SKM-1 (cell line): ENCODE measurements at regions not wholly inside any gene's neighbourhood (a gene's known extent, or its start where the extent isn't known, plus 50 kb on each side); places are given as distances from the start of the nearest gene placed in this dataset.

Source experiments
- DNase-seq: peaks from one replicate; lab custom pipeline; 2025; ENCODE audit not compliant: unreplicated experiment; lab: John Stamatoyannopoulos, UW

DNA sequence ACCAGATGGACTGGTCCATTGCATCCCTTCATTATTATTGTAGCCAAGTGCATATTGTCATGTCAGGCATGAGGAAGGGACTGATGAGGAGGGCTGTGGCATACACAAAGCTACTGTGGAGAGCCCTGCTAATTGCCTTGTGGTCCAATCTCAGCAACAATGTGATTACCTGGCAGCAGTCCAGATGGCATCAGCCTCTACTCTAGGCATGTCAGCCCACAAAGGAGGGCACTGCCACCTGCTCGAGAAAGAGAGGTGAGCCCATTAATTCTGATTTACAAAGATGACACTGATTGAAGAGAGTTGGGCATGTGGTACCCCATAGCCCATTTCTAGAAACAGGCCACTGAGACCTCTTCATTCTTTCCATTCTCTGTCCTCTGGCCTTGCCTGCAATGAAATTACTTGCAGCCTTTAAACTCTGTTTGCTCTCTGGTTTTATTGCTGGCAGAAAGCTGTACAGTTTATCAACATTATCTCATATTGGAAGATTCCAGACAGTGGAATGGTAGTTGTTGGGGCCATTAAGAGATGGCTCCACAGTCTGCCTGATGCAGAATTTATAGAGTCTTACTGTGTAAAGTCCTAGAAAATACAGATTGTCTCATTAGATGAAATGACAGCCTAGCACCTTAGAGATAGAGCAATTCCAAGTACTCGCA, 307.7 kb downstream of the ARPP21 start:
- DNase-seq: no peak

GRCh38 chr3:35950021-35950420, 310.7 kb downstream of the ARPP21 start:
- no peak for DNase-seq

DNA sequence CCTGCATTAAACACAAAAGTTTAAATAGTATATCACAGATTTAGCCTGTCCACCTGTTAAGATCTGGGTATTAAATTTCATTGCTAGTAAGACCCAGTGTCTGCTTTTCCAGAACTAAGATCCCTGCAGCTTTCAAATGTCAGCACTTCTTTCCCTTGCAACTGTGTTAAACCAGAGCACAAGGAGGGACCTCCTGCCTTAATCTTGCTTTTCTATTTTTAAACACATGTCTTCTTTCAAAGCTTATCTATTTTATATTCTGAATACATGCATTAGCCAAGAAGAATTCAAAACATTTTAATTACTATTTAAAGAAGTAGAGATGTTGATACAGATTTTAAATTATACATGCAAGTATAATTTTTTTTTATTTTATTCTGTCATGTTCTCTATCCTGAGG, 315.1 kb downstream of the ARPP21 start:
- no peak for DNase-seq

GRCh38 chr3:35965908-35966307, 326.6 kb downstream of the ARPP21 start:
- peak; percentile 7 for DNase-seq

DNA sequence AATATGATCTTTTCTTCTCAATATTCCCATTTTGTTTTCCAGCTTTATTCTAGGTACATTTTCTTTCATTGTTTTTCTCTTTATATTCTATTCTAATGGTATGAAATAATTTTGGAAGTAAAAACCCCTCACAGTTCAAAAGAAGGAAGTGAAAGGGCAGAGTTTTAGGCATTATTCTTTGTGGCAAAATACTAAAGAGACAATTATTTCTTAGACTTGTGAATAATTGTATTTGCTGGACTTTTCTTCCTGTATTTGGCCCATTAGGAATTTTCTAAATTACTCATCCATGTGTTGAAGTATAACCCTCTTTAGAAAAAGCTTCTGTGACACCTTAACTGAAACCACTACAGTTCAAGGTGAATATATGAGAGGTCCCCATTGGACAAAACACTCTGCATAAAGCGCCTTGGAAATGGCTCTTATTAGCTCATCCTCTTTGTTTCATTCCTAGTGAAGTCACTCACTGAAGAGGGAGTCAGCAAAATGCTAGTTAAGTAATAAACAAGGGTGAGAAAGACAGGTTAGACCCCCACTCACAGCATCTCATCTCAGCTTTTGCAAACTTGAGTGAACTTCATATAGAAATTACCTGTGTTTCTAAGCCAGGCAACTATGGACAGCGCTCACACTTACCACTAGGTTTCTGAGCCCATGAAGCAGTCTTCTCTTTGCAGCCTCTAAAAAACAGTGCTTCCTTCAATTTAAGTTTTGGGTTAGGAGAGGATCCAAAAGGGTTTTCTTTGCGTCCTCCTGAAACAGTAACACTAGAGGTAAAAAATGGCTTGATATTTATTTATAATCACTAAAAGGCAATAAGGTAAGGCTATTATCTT, 327.5 kb downstream of the ARPP21 start:
- DNase-seq: no peak

GRCh38 chr3:35968043-35968622, 328.8 kb downstream of the ARPP21 start:
- no peak for DNase-seq

DNA sequence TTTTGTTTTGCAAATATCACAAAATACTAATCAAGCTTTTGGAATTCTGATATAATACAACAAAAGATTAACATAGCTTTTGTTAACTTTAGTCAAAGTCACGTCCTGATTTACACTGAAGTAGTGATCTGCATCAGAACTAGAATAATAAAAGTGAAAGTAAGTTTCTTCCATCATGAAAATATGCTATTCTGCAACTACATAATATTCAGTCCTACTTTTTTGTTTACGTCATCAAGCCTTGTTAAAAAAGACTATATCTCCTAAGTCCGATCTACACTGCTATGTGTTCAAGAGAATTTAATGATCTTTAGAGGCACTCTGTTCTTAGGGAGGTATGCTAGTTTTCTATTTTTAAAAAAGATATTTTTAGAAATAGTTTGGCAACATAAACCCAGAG, 330.1 kb downstream of the ARPP21 start:
- no peak for DNase-seq

DNA sequence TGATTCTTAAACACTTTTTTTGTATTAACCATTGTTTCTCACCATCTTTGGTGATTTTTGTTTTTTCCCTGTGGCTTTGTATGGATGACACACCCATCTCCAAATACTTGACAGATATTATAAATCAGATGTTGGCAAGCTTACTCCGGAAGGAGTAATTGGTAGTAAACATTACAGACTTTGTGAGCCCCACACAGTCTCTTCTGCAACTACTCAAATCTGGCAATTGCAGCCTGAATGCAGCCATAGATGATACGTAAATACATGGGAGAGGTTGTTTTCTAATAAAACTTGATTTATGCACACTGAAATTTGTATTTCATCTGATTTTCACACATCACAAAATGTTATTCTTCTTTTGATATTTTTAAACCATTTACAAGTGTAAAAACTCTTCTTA, 331.5 kb downstream of the ARPP21 start:
- no peak for DNase-seq

GRCh38 chr3:35971686-35972085, 332.4 kb downstream of the ARPP21 start:
- no peak for DNase-seq

DNA sequence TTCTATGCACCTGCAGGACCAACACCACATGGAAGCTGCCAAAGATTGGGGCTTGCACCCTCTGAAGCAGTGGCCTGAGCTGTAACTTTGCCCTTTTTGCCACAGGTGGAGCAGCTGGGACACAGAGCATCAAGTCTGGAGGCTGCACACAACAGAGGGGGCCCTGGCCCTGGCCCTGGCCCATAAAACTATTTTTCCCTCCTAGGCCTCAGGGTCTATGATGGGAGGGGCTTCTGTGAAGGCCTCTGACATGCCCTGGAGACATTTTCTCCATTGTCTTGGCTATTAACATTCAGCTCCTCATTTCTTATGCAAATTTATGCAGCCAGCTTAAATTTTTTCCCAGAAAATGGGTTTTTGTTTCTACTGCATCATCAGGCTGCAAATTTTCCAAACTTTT, 335.5 kb downstream of the ARPP21 start:
- no peak for DNase-seq

- DNase-seq: no peak
Observed at GRCh38 chr3:35986161-35986560, 346.8 kb downstream of the ARPP21 start.

- DNase-seq: no peak
Observed at GRCh38 chr3:35987386-35987785, 348.1 kb downstream of the ARPP21 start.

GRCh38 chr3:35992041-35992440, 352.7 kb downstream of the ARPP21 start:
- no peak for DNase-seq

DNA sequence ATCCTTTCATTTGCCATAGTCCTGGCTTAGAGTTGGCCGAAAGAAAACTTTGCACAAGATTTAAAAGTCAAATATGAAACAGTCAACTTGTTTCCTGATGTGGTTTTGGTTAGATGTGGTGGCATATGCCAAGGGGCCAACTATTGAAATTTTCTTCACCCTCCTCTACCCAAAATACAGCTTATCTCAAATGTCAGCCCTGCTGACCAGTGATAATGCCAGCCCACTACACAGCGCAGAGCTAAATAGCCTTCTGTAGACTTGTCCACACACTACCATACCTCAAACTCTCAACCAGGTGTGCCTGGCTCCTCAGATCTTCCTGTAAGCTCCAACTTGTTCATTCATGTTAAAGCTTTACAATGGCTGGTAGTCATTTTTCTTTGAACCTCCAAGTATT, 368.5 kb upstream of the STAC start:
- no peak for DNase-seq

- DNase-seq: no peak
Observed at GRCh38 chr3:36013425-36013824, 366.9 kb upstream of the STAC start.

DNA sequence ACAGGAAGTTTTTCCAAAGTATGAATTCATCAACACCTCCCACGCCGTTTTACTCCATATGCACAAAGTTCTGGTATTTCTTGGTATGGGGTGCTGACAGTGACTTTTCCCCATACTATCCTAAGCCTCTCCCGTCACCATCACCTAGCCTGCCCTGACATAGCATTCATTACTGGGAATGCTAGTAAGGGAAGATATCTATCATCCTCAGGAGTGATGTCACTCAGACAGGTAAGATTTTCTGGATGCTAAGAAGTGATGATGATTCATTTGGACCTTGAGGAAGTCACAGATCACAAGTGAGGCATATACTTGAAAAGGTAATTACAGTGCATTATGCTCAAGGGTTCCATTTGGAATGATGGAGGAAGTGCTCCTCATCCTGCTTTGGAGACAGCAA, 355.1 kb upstream of the STAC start:
- DNase-seq: no peak

DNA sequence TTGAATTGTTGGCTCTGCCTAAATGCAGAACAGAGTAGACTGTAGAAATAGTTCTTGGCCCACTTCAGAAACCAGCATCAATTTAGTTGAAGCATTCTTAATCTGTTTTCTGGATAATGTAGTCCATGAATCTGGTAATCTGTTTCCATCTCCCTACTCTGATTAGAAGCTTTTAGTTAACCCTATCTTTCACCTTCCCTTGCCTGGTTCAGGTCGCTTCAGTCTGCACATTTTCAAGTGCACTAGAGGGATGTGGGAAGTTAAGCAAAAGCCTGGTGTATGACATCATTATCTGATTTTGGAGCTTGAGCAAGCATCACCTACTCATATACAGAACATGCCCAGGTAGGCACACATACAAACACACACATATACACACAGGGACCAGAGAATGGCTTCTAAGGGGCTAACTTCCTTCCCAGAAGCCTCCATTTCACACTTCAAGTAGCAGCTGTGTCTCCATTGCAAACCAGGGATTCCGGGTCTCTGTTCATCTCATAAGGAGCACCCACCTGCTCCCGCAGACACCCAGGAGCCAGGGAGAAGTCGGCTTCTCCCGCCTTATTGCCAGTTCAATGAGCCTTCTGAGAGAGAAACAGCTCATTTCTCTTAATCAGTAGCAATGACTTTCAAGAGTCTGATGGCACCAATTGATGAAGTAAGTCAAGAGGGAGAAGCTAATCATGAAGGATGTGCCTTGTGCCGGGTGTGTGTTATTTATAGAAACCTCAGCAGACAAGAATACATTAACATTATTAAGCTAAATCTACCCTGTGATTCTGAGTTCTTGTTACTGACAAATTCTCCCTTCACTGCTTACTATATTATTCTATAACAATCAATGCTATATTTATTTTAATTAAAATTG, 347.9 kb upstream of the STAC start:
- DNase-seq: no peak

- no peak for DNase-seq
Observed at GRCh38 chr3:36058404-36059030, 321.8 kb upstream of the STAC start.

GRCh38 chr3:36060950-36061349, 319.4 kb upstream of the STAC start:
- DNase-seq: no peak

DNA sequence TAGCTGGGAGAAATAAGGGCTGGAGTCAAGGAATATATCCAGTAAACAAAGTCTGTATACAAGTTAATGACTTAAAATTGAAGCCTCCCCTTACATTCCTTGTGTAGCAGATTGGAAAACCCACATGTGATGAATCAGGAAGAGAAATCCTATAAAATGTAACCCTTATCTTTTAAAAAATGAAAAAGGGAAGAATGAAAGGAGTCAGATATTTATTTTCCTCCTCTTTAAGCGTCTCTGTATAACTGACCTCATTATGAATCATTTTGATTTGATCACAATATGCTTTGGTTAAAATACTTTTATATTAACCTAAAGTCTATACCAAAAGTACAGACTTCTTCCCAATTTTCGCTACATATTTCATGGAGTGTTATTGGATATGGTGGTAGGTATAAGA, 316.3 kb upstream of the STAC start:
- no peak for DNase-seq

DNA sequence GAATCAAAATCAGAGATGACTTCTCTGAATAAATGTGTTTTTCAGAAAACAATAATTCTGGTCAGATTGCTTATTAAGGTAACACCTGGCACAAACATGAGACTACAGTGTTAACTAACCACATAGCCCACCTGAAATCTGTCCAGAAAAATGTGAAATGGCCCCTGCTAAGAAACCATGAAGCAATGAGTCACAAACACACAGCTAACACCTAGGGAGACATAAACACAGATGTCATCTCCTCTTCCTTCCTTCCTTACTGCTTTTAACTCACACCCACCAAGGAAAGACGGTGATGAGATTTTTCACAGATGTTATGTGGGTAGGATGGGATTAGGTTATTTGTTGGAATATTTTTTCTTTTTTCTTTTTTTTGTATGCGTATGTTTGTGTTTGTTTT, 315.0 kb upstream of the STAC start:
- no peak for DNase-seq
